Lower lobe of right lung (tissue), 2 donors: ENCODE measurements at regions not wholly inside any gene's neighbourhood (a gene's known extent, or its start where the extent isn't known, plus 50 kb on each side); places are given as distances from the start of the nearest gene placed in this dataset.

ENCODE experiments used
- ATAC-seq, 2 donors: fragments of 200-7000 bp; cut with Tn5 transposase; one replicate each; pipeline ENCODE4 v1.9.1; 2020 to 2022; ENCODE audit warnings: mild to moderate bottlenecking in 2 of 2, moderate library complexity in 2 of 2
- DNase-seq: peaks from one replicate; pipeline ENCODE4 v3.0.0-alpha.2; 2020
- H3K27ac ChIP-seq: fragments of 200-600 bp; one replicate; pipeline ENCODE4 v1.8.0; 2022
- H3K27me3 ChIP-seq: fragments of 200-600 bp; one replicate; pipeline ENCODE4 v1.8.0; 2022; ENCODE audit warnings: low read depth
- H3K36me3 ChIP-seq: fragments of 200-600 bp; one replicate; pipeline ENCODE4 v1.8.0; 2022; ENCODE audit warnings: mild to moderate bottlenecking
- H3K4me1 ChIP-seq: fragments of 200-600 bp; one replicate; pipeline ENCODE4 v1.8.0; 2022
- H3K4me3 ChIP-seq: fragments of 200-600 bp; one replicate; pipeline ENCODE4 v1.8.0; 2022; ENCODE audit warnings: mild to moderate bottlenecking
- H3K9me3 ChIP-seq: fragments of 200-600 bp; one replicate; pipeline ENCODE4 v1.8.0; 2022
- CTCF ChIP-seq: fragments of 200-600 bp; IDR thresholded peaks from one replicate; pipeline ENCODE4 v1.8.0; 2022; ENCODE audit warnings: antibody characterized with exemption, mild to moderate bottlenecking
- intact Hi-C: fragments of 100-400 bp; cut with DNase I; formaldehyde crosslinking; loops from one replicate; pipeline ENCODE4 v1.11.0; 2022
- donor health status: DM: no; HTN: yes; CAD: no; lungs with severe emphysema.

- Histone ChIP-seq H3K4me3 (no peak overlapping the region), H3K36me3 (no peaks in the 10 kb centered on the region), H3K27ac (no peak overlapping the region), H3K9me3 (no peaks in the 10 kb centered on the region), H3K27me3 (no peaks in the 10 kb centered on the region), H3K4me1 (no peaks in the 10 kb centered on the region)
- ATAC-seq = no peak
- no peak for DNase-seq
- intact Hi-C loops = no loop called here
- no peak for TF ChIP-seq CTCF
Measured at GRCh38 chr2:212921711-212922110, 229.7 kb downstream of the IKZF2 start.

- H3K27ac ChIP-seq = no peak overlapping the region
- ATAC-seq (no peak), DNase-seq (no peak)
- no peaks in the 10 kb centered on the region for H3K4me1 ChIP-seq
- intact Hi-C loops = no loop called here
- TF ChIP-seq CTCF = no peak
- no peaks in the 10 kb centered on the region for H3K36me3 ChIP-seq
- no peaks in the 10 kb centered on the region for H3K27me3 ChIP-seq
- no peaks in the 10 kb centered on the region for H3K9me3 ChIP-seq
- H3K4me3 ChIP-seq = no peak overlapping the region
Measured at GRCh38 chr2:212921061-212921460, 230.4 kb downstream of the IKZF2 start.

GRCh38 chr2:212919238-212919637, 232.2 kb downstream of the IKZF2 start:
- Histone ChIP-seq H3K27me3 (no peaks in the 10 kb centered on the region), H3K4me1 (no peaks in the 10 kb centered on the region), H3K27ac (no peak overlapping the region), H3K36me3 (no peaks in the 10 kb centered on the region), H3K4me3 (no peak overlapping the region), H3K9me3 (no peaks in the 10 kb centered on the region)
- no peak for TF ChIP-seq CTCF
- intact Hi-C loops = no loop called here
- ATAC-seq = peak in 1 of 2 donors; percentile 19
- no peak for DNase-seq

- H3K4me1 ChIP-seq = no peaks in the 10 kb centered on the region
- no peak for DNase-seq
- no peak for TF ChIP-seq CTCF
- ATAC-seq = no peak
- no peak overlapping the region for H3K27ac ChIP-seq
- intact Hi-C loops = no loop called here
- no peaks in the 10 kb centered on the region for H3K36me3 ChIP-seq
- no peaks in the 10 kb centered on the region for H3K27me3 ChIP-seq
- H3K4me3 ChIP-seq = no peak overlapping the region
- no peaks in the 10 kb centered on the region for H3K9me3 ChIP-seq
Measured at GRCh38 chr2:212918336-212918735, 233.1 kb downstream of the IKZF2 start.

- Histone ChIP-seq H3K9me3 (no peaks in the 10 kb centered on the region), H3K4me1 (no peaks in the 10 kb centered on the region), H3K27ac (no peak overlapping the region), H3K36me3 (no peaks in the 10 kb centered on the region), H3K27me3 (no peaks in the 10 kb centered on the region), H3K4me3 (no peak overlapping the region)
- DNase-seq (no peak), ATAC-seq (peak; percentile 35 to 39)
- no peak for TF ChIP-seq CTCF
- intact Hi-C loops = no loop called here
Measured at GRCh38 chr2:212915121-212915782, 236.2 kb downstream of the IKZF2 start.
